ENCODE measurements at regions not wholly inside any gene's neighbourhood (a gene's known extent, or its start where the extent isn't known, plus 50 kb on each side); places are given as distances from the start of the nearest gene placed in this dataset.

DNA sequence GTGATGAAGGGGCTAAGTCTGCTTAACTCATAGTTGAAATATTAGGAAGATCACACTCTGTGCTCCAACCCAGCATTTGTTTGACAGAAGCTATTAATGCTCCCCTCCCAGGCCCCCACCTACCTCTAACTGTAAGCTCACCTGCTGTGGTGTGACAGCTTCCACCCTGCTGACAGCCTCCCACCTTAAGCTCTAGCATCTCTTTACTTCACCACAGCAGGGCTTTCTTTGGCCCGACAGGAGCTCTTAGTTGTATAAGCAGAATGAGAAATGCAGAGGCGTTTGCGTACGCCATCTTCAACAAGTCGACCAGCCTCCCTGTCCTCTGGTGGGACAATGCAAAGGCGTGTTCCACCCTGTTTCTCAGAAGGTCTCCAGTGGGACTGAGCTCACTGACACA is 80.1 kb upstream of the OSBPL8 start:
- Histone ChIP-seq H3K4me3 (ENCODE audit: insufficient read length, low read depth) (no peak overlapping the region), H3K36me3 (ENCODE audit: insufficient read depth, insufficient read length, low read length) (no peaks in the 10 kb centered on the region), H3K9me3 (ENCODE audit: insufficient read depth, low read length) (no peaks in the 10 kb centered on the region), H3K4me1 (ENCODE audit: insufficient read depth, insufficient read length) (no peaks in the 10 kb centered on the region), H3K9ac (ENCODE audit: insufficient read length, low read depth) (no peak overlapping the region), H3K27me3 (ENCODE audit: insufficient read depth, insufficient read length) (no peaks in the 10 kb centered on the region)
- TF ChIP-seq SUZ12 (IDR thresholded peaks at IDR 0.05; ENCODE audit: extremely low read depth, insufficient read depth, insufficient read length) (no peak), ZNF274 (IDR thresholded peaks at IDR 0.05; ENCODE audit: low read depth, low read length) (no peak), YY1 (IDR thresholded peaks at IDR 0.05; ENCODE audit: insufficient read depth, insufficient read length) (no peak)
- DNase-seq (ENCODE audit: low read depth, low spot score), result no peak

DNA sequence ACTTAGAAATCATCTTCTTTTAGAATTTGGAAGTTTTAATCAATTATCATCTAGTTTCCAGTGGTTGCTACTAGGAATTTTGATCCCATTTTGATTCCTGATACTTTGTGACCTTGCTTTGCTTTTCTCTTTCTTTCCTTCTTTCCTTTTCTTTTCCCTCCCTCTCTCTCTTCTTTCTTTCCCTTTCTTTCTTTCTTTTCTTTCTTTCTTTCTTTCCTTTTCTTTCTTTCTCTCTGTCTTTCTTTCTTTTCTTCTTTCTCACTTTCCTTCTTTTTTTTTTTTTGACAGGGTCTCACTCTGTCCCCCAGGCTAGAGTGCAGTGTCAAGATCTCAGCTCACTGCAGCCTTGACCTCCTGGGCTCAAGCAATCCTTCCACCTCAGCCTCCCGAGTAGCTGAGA is 81.5 kb upstream of the OSBPL8 start:
- H3K4me1 ChIP-seq (ENCODE audit: insufficient read depth, insufficient read length), result no peaks in the 10 kb centered on the region
- H3K9ac ChIP-seq (ENCODE audit: insufficient read length, low read depth), result no peak overlapping the region
- no peak for DNase-seq (ENCODE audit: low read depth, low spot score)
- H3K4me3 ChIP-seq (ENCODE audit: insufficient read length, low read depth), result no peak overlapping the region
- no peaks in the 10 kb centered on the region for H3K36me3 ChIP-seq (ENCODE audit: insufficient read depth, insufficient read length, low read length)
- no peak for TF ChIP-seq ZNF274 (IDR thresholded peaks at IDR 0.05; ENCODE audit: low read depth, low read length)
- TF ChIP-seq SUZ12 (IDR thresholded peaks at IDR 0.05; ENCODE audit: extremely low read depth, insufficient read depth, insufficient read length), result no peak
- TF ChIP-seq YY1 (IDR thresholded peaks at IDR 0.05; ENCODE audit: insufficient read depth, insufficient read length), result no peak
- no peaks in the 10 kb centered on the region for H3K27me3 ChIP-seq (ENCODE audit: insufficient read depth, insufficient read length)
- H3K9me3 ChIP-seq (ENCODE audit: insufficient read depth, low read length), result no peaks in the 10 kb centered on the region

DNA sequence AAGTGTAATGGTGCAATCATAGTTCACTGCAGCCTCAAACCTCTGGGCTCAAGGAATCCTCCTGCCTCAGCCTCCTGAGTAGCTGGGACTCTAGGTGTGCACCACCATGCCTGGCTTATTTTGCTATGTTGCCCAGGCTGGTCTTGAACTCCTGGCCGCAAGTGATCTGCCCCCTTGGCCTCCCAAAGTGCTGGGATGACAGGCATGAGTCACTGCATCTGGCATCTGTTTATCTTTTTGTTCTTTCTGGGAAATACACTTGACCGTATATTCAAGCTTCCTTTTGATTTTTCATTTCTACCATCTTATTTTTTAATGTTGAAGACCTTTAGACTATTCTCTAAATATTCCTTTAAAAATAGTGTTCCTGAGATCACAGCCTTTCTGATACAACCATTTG is 82.4 kb upstream of the OSBPL8 start:
- H3K9ac ChIP-seq (ENCODE audit: insufficient read length, low read depth), result no peak overlapping the region
- TF ChIP-seq SUZ12 (IDR thresholded peaks at IDR 0.05; ENCODE audit: extremely low read depth, insufficient read depth, insufficient read length) (no peak), ZNF274 (IDR thresholded peaks at IDR 0.05; ENCODE audit: low read depth, low read length) (no peak), YY1 (IDR thresholded peaks at IDR 0.05; ENCODE audit: insufficient read depth, insufficient read length) (no peak)
- DNase-seq (ENCODE audit: low read depth, low spot score), result no peak
- H3K36me3 ChIP-seq (ENCODE audit: insufficient read depth, insufficient read length, low read length), result no peaks in the 10 kb centered on the region
- H3K4me3 ChIP-seq (ENCODE audit: insufficient read length, low read depth), result no peak overlapping the region
- H3K27me3 ChIP-seq (ENCODE audit: insufficient read depth, insufficient read length), result no peaks in the 10 kb centered on the region
- no peaks in the 10 kb centered on the region for H3K9me3 ChIP-seq (ENCODE audit: insufficient read depth, low read length)
- no peaks in the 10 kb centered on the region for H3K4me1 ChIP-seq (ENCODE audit: insufficient read depth, insufficient read length)

DNA sequence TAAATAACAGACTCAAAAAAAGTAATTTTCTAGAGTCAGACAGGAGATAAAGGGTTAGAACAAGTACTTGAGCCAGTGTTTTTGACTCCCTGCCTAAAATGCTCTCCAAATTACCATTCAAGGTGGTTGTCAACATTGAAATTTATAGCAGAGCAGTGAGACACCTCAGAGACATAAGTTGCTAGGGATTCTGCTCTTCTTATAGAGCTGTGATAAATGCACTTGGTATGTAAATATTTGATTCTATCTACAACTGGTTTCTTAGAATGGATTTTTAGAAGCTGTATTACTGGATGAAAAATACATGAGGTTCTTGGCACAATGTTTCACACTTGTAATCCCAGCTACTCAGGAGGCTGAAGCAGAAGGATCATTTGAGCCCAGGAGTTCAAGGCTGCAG is 83.9 kb upstream of the OSBPL8 start:
- no peaks in the 10 kb centered on the region for H3K36me3 ChIP-seq (ENCODE audit: insufficient read depth, insufficient read length, low read length)
- no peak overlapping the region for H3K9ac ChIP-seq (ENCODE audit: insufficient read length, low read depth)
- TF ChIP-seq SUZ12 (IDR thresholded peaks at IDR 0.05; ENCODE audit: extremely low read depth, insufficient read depth, insufficient read length) (no peak), ZNF274 (IDR thresholded peaks at IDR 0.05; ENCODE audit: low read depth, low read length) (no peak), YY1 (IDR thresholded peaks at IDR 0.05; ENCODE audit: insufficient read depth, insufficient read length) (no peak)
- no peaks in the 10 kb centered on the region for H3K27me3 ChIP-seq (ENCODE audit: insufficient read depth, insufficient read length)
- no peak for DNase-seq (ENCODE audit: low read depth, low spot score)
- H3K9me3 ChIP-seq (ENCODE audit: insufficient read depth, low read length), result no peaks in the 10 kb centered on the region
- H3K4me3 ChIP-seq (ENCODE audit: insufficient read length, low read depth), result no peak overlapping the region
- no peaks in the 10 kb centered on the region for H3K4me1 ChIP-seq (ENCODE audit: insufficient read depth, insufficient read length)

DNA sequence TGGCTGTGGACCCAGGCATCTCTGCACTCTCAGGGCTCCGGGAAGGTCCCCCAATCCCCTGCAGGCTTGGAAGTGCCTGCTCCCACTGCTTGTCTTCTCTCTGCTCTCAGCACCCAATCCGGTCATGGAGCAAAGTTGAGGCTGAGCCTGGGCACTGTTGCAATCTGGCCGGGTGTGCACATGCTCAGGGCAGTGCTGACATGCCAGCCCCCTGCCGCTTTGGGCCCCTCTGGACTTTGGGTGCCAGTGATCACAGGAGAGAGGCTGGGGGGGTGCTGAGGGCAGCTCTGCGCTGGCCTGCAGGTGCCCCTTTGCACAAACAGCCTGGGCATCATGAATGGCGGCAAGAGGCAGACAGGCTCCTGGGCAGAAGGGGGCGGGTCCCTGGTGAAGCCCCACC is 85.4 kb upstream of the OSBPL8 start:
- H3K4me1 ChIP-seq (ENCODE audit: insufficient read depth, insufficient read length), result no peaks in the 10 kb centered on the region
- H3K9ac ChIP-seq (ENCODE audit: insufficient read length, low read depth), result no peak overlapping the region
- H3K36me3 ChIP-seq (ENCODE audit: insufficient read depth, insufficient read length, low read length), result no peaks in the 10 kb centered on the region
- TF ChIP-seq ZNF274 (IDR thresholded peaks at IDR 0.05; ENCODE audit: low read depth, low read length), result no peak
- TF ChIP-seq YY1 (IDR thresholded peaks at IDR 0.05; ENCODE audit: insufficient read depth, insufficient read length), result no peak
- no peak for TF ChIP-seq SUZ12 (IDR thresholded peaks at IDR 0.05; ENCODE audit: extremely low read depth, insufficient read depth, insufficient read length)
- DNase-seq (ENCODE audit: low read depth, low spot score), result no peak
- no peak overlapping the region for H3K4me3 ChIP-seq (ENCODE audit: insufficient read length, low read depth)
- no peaks in the 10 kb centered on the region for H3K9me3 ChIP-seq (ENCODE audit: insufficient read depth, low read length)
- no peaks in the 10 kb centered on the region for H3K27me3 ChIP-seq (ENCODE audit: insufficient read depth, insufficient read length)

DNA sequence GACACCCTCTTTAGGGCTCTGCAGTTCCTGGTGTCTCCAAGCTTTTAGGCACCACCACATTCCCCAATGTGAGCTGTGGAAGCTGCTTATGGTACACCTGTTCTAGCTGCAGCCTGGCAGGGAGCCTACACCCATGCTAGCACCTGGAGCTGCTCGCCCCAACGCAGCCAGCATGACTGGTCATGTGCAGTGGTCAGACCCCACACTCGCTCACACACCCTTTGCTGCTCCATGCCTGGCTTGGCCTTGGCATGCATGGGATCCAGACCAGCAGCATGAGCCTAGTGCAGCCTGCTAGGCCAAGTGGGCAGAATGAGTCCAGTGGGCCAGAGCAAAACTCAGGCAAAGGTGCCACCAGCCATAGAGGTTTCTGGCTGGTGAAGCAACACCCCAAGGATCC is 86.4 kb upstream of the OSBPL8 start:
- no peak overlapping the region for H3K9ac ChIP-seq (ENCODE audit: insufficient read length, low read depth)
- no peaks in the 10 kb centered on the region for H3K27me3 ChIP-seq (ENCODE audit: insufficient read depth, insufficient read length)
- TF ChIP-seq SUZ12 (IDR thresholded peaks at IDR 0.05; ENCODE audit: extremely low read depth, insufficient read depth, insufficient read length), result no peak
- no peak for TF ChIP-seq ZNF274 (IDR thresholded peaks at IDR 0.05; ENCODE audit: low read depth, low read length)
- no peak for TF ChIP-seq YY1 (IDR thresholded peaks at IDR 0.05; ENCODE audit: insufficient read depth, insufficient read length)
- H3K36me3 ChIP-seq (ENCODE audit: insufficient read depth, insufficient read length, low read length), result no peaks in the 10 kb centered on the region
- H3K4me3 ChIP-seq (ENCODE audit: insufficient read length, low read depth), result no peak overlapping the region
- no peak for DNase-seq (ENCODE audit: low read depth, low spot score)
- no peaks in the 10 kb centered on the region for H3K9me3 ChIP-seq (ENCODE audit: insufficient read depth, low read length)
- H3K4me1 ChIP-seq (ENCODE audit: insufficient read depth, insufficient read length), result no peaks in the 10 kb centered on the region

DNA sequence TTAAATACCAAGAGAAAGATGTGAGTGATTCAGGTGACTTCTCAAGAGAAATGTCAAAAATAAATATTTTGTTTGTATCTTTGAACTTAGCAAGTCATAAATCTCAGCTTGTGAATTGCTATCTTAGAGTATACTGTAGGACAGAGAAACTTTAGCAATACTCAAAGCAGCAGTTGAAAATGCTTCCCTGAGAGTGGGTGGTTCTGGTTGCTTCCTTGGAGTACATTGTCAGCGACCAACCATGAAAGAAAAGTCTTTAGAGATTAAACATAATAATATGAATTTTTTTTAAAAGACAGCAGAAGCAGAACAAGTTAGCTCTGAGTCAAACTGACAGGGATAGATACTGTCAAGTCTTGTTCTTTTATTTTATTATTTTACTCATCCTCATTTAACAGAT is 86.8 kb upstream of the OSBPL8 start:
- TF ChIP-seq SUZ12 (IDR thresholded peaks at IDR 0.05; ENCODE audit: extremely low read depth, insufficient read depth, insufficient read length) (no peak), YY1 (IDR thresholded peaks at IDR 0.05; ENCODE audit: insufficient read depth, insufficient read length) (no peak), ZNF274 (IDR thresholded peaks at IDR 0.05; ENCODE audit: low read depth, low read length) (no peak)
- Histone ChIP-seq H3K9ac (ENCODE audit: insufficient read length, low read depth) (no peak overlapping the region), H3K4me1 (ENCODE audit: insufficient read depth, insufficient read length) (no peaks in the 10 kb centered on the region), H3K9me3 (ENCODE audit: insufficient read depth, low read length) (no peaks in the 10 kb centered on the region), H3K4me3 (ENCODE audit: insufficient read length, low read depth) (no peak overlapping the region), H3K27me3 (ENCODE audit: insufficient read depth, insufficient read length) (no peaks in the 10 kb centered on the region), H3K36me3 (ENCODE audit: insufficient read depth, insufficient read length, low read length) (no peaks in the 10 kb centered on the region)
- DNase-seq (ENCODE audit: low read depth, low spot score), result no peak

DNA sequence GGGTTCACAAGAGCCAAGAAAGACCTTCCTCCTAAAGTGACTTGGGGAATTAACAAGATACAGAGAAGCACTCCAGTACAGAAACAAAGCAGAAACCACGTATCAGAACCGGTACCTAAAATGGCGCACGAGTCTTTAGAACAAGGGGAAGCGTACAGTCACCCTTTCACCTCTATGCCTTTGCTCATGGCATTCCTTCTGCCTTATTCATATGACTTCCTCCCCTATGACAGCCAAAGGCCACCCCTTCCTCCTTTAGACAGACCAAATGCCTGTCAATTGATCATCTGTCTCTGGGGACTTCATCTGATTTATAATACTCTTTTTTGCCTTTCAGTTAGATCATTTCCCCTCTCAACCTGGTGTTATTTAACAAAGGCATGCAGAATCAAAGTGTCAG is 89.5 kb upstream of the OSBPL8 start:
- no peaks in the 10 kb centered on the region for H3K27me3 ChIP-seq (ENCODE audit: insufficient read depth, insufficient read length)
- no peaks in the 10 kb centered on the region for H3K4me1 ChIP-seq (ENCODE audit: insufficient read depth, insufficient read length)
- no peak overlapping the region for H3K4me3 ChIP-seq (ENCODE audit: insufficient read length, low read depth)
- no peaks in the 10 kb centered on the region for H3K36me3 ChIP-seq (ENCODE audit: insufficient read depth, insufficient read length, low read length)
- no peak overlapping the region for H3K9ac ChIP-seq (ENCODE audit: insufficient read length, low read depth)
- no peak for DNase-seq (ENCODE audit: low read depth, low spot score)
- TF ChIP-seq ZNF274 (IDR thresholded peaks at IDR 0.05; ENCODE audit: low read depth, low read length), result no peak
- no peak for TF ChIP-seq YY1 (IDR thresholded peaks at IDR 0.05; ENCODE audit: insufficient read depth, insufficient read length)
- TF ChIP-seq SUZ12 (IDR thresholded peaks at IDR 0.05; ENCODE audit: extremely low read depth, insufficient read depth, insufficient read length), result no peak
- no peaks in the 10 kb centered on the region for H3K9me3 ChIP-seq (ENCODE audit: insufficient read depth, low read length)
